Neuronal stem cell (in vitro differentiated cells): ENCODE measurements at regions not wholly inside any gene's neighbourhood (a gene's known extent, or its start where the extent isn't known, plus 50 kb on each side); places are given as distances from the start of the nearest gene placed in this dataset.
A peak's percentile ranks its signal among the peaks of the same experiment; 100 is the strongest.
"Not testable (repeated sequence)": the region's sequence is repeated elsewhere in the genome, so short reads cannot be mapped to it uniquely, and the experiment has no call there.

Source experiments
- DNase-seq: peaks from one replicate; pipeline ENCODE4 v3.0.0-alpha.2; 2013; ENCODE audit warnings: low spot score
- H2AFZ ChIP-seq: one replicate; pipeline ENCODE4 v1.6.1; 2013; ENCODE audit warnings: mild to moderate bottlenecking, low read length, inconsistent platforms
- H2AK5ac ChIP-seq: 2 replicates; pipeline ENCODE4 v1.6.1; 2013; ENCODE audit warnings: low read depth, mild to moderate bottlenecking, inconsistent platforms, low read length, moderate library complexity, mixed read lengths
- H2BK120ac ChIP-seq: 2 replicates; pipeline ENCODE4 v1.6.1; 2013; ENCODE audit warnings: low read depth, mild to moderate bottlenecking, inconsistent platforms, low read length, moderate library complexity, mixed read lengths
- H2BK12ac ChIP-seq: one replicate; pipeline ENCODE4 v1.6.1; 2013; ENCODE audit warnings: low read length, inconsistent platforms
- H2BK15ac ChIP-seq: 2 replicates; pipeline ENCODE4 v1.6.1; 2013; ENCODE audit warnings: mild to moderate bottlenecking, low read length, inconsistent platforms, mixed read lengths
- H2BK5ac ChIP-seq: one replicate; pipeline ENCODE4 v1.6.1; 2013; ENCODE audit warnings: inconsistent platforms, mild to moderate bottlenecking, low read length, moderate library complexity
- H3K14ac ChIP-seq: one replicate; pipeline ENCODE4 v1.6.1; 2013; ENCODE audit warnings: low read length, inconsistent platforms
- H3K18ac ChIP-seq: 2 replicates; pipeline ENCODE4 v1.6.1; 2013; ENCODE audit warnings: low read length, inconsistent platforms
- H3K23ac ChIP-seq: 2 replicates; pipeline ENCODE4 v1.6.1; 2013; ENCODE audit warnings: low read depth, mild to moderate bottlenecking, mixed read lengths, low read length, inconsistent platforms; ENCODE audit not compliant: poor library complexity
- H3K27ac ChIP-seq: replicated peaks from 3 replicates; pipeline ENCODE4 v1.5.1; 2013; ENCODE audit warnings: low read length, inconsistent platforms
- H3K27me3 ChIP-seq, 3 experiments: 2 replicates each; pipeline ENCODE4 v1.6.1; 2013; ENCODE audit warnings: low read length in 3 of 3, mild to moderate bottlenecking in 2 of 3, inconsistent platforms in 1 of 3, low read depth in 1 of 3, mixed read lengths in 1 of 3, moderate library complexity in 1 of 3; ENCODE audit not compliant: control insufficient read depth in 3 of 3, insufficient read depth in 3 of 3
- H3K36me3 ChIP-seq, 2 donors: replicated peaks in 1 of 2; 2 replicates each; pipeline ENCODE4 v1.6.1; 2013; ENCODE audit warnings: low read length in 2 of 2; ENCODE audit not compliant: control insufficient read depth in 2 of 2, insufficient read depth in 2 of 2
- H3K4ac ChIP-seq: 2 replicates; pipeline ENCODE4 v1.6.1; 2013; ENCODE audit warnings: inconsistent platforms, mild to moderate bottlenecking, low read length, moderate library complexity
- H3K4me1 ChIP-seq, 2 donors: 1 replicate in 1 of 2; 2 replicates in 1 of 2; pipeline ENCODE4 v1.6.1; 2013; ENCODE audit warnings: low read length in 2 of 2, low read depth in 1 of 2; ENCODE audit not compliant: control insufficient read depth in 2 of 2, insufficient read depth in 1 of 2
- H3K4me2 ChIP-seq: one replicate; pipeline ENCODE4 v1.6.1; 2013; ENCODE audit warnings: mild to moderate bottlenecking, low read length, inconsistent platforms; ENCODE audit not compliant: insufficient read depth, poor library complexity, severe bottlenecking
- H3K4me3 ChIP-seq, 2 donors: 2 replicates each; pipeline ENCODE4 v1.5.1; 2013; ENCODE audit warnings: low read length in 2 of 2, mild to moderate bottlenecking in 2 of 2, inconsistent platforms in 1 of 2, moderate library complexity in 1 of 2
- H3K79me1 ChIP-seq: one replicate; pipeline ENCODE4 v1.6.1; 2013; ENCODE audit warnings: low read depth, mild to moderate bottlenecking, inconsistent platforms, low read length, moderate library complexity
- H3K9ac ChIP-seq: one replicate; pipeline ENCODE4 v1.6.1; 2013; ENCODE audit warnings: mild to moderate bottlenecking, low read depth, low read length, inconsistent platforms; ENCODE audit not compliant: poor library complexity
- H3K9me3 ChIP-seq, 2 donors: replicated peaks in 1 of 2; 2 replicates each; pipeline versions ENCODE3 to v1.6.1; 2013; ENCODE audit warnings: low read length in 2 of 2, mild to moderate bottlenecking in 2 of 2, inconsistent platforms in 1 of 2, low read depth in 1 of 2, mixed read lengths in 1 of 2, moderate library complexity in 1 of 2; ENCODE audit not compliant: control insufficient read depth in 2 of 2, insufficient read depth in 1 of 2
- H4K8ac ChIP-seq: one replicate; pipeline ENCODE4 v1.6.1; 2013; ENCODE audit warnings: low read depth, mild to moderate bottlenecking, inconsistent platforms, low read length, moderate library complexity
- H4K91ac ChIP-seq: one replicate; pipeline ENCODE4 v1.6.1; 2013; ENCODE audit warnings: low read length, low read depth, mild to moderate bottlenecking, inconsistent platforms; ENCODE audit not compliant: poor library complexity
- WGBS, 2 donors: extraction: QIAGEN DNeasy Blood & Tissue Kit; methylation state at CpG; one replicate each; pipeline ENCODE4 v1.1.7; 2013; ENCODE audit warnings: missing lambda C conversion rate in 2 of 2, mixed read lengths in 1 of 2; ENCODE audit not compliant: insufficient read length in 2 of 2, insufficient replicate concordance in 1 of 2; ENCODE audit errors: extremely low coverage in 2 of 2; 5-methylcytosine and 5-hydroxymethylcytosine counted together

DNA sequence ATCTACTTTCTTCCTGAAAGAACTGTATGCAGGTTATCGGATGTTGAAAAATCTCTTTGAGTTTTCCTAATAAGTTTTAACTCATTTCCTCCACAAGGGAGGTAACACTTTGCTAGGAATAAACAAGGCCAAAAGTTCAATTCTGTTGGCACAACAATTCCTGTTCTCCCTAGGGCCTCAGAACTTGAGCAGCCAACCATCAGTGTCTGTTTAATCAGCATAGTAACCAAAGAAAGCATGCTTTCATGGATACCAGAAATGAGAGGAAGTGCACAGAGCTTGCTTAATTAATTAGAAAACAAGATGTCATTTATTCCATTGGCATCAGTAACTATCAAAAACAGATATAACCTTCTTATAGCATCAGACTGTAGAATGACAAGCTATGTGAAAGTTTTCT is 503.2 kb upstream of the CNTNAP5 start:
- Histone ChIP-seq H3K14ac (no peak overlapping the region), H2BK12ac (no peak overlapping the region)
- WGBS, 2 donors, result no CpG with 5 or more reads among the region's 1 CpG

DNA sequence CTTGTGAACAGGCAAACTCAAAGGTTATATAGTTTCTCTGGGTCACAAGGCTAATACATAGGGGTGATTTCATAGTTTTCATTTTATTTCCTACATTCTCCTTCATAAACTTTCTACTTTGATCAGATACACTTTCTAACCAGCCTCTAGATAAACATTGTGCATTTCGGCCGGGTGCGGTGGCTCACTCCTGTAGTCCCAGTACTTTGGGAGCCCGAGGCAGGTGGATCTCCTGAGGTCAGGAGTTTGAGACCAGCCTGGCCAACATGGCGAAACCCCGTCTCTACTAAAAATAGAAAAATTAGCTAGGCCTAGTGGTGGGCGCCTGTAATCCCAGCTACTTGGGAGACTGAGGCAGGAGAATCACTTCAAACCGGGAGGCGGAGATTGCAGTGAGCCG is 502.6 kb upstream of the CNTNAP5 start:
- not testable (repeated sequence) for H3K9me3 ChIP-seq, H3K36me3 ChIP-seq, H3K14ac ChIP-seq, H3K27ac ChIP-seq, H2AFZ ChIP-seq, H3K18ac ChIP-seq, H3K23ac ChIP-seq, H4K8ac ChIP-seq, H2AK5ac ChIP-seq, H3K4me1 ChIP-seq, H2BK5ac ChIP-seq, H3K27me3 ChIP-seq, DNase-seq, H2BK120ac ChIP-seq, H2BK15ac ChIP-seq, H4K91ac ChIP-seq, H3K4ac ChIP-seq, H3K4me2 ChIP-seq, H3K79me1 ChIP-seq, H3K9ac ChIP-seq, H2BK12ac ChIP-seq, H3K4me3 ChIP-seq
- no CpG with 5 or more reads among the region's 10 CpGs for whole genome bisulfite sequencing, 2 donors

More for the DNA sequence above, 503.2 kb upstream of the CNTNAP5 start:
- Histone ChIP-seq H3K36me3 (no peaks in the 10 kb centered on the region), H4K8ac (no peak overlapping the region), H3K27me3 (no peaks in the 10 kb centered on the region), H3K23ac (no peak overlapping the region), H3K4me1 (peaks cover 0 to 3% of the 10 kb centered on the region in 2 donors), H2BK5ac (no peak overlapping the region), H3K4me2 (no peak overlapping the region), H2AFZ (peak overlapping the region; percentile 47), H2BK120ac (no peak overlapping the region), H3K27ac (no peak overlapping the region), H3K9ac (no peak overlapping the region), H3K79me1 (no peaks in the 10 kb centered on the region), H3K9me3 (peaks cover 0 to 5% of the 10 kb centered on the region in 2 donors), H3K18ac (no peak overlapping the region), H2BK15ac (no peak overlapping the region), H4K91ac (no peak overlapping the region), H2AK5ac (no peak overlapping the region), H3K4ac (no peak overlapping the region), H3K4me3 (no peak overlapping the region)
- DNase-seq, result no peak

DNA sequence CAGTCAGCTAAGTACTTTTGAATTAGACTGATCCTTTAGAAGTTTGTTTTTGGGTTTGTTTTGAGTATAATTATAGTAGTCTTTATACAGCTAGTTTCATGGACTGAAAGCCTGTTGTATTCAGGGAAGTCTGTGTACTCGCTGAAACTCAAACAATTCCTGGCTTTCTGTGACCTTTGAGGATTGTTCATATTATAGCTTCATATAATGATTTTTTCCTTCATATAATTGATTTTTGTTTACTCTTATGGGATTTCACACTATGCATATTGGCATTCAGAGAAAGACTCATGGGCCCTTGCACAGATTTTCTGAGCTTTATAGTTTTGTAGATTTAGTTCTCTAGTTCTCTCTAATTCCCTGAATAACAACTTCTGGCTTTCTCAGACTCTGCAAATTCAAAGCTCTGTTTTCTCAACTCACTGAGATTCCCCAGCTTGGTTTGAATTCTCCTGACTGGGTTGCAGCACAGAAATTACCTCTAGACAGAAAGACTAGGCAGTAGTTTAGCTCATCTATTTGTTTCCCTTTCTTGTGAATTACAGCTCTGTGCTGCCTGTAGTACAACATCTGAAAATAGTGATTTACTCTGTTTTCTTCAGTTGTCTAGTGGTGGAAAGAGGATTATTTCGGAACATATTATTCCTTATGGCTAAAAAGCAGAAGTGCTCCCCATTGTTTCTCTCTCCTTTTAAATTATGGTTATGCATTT is 495.9 kb upstream of the CNTNAP5 start:
- H3K27me3 ChIP-seq, result no peaks in the 10 kb centered on the region
- DNase-seq, result no peak
- H3K23ac ChIP-seq, result no peak overlapping the region
- H3K9me3 ChIP-seq, result peaks cover 0 to 2% of the 10 kb centered on the region in 2 donors
- no peak overlapping the region for H2BK12ac ChIP-seq
- H4K8ac ChIP-seq, result no peak overlapping the region
- no peak overlapping the region for H4K91ac ChIP-seq
- no peak overlapping the region for H3K4me2 ChIP-seq
- H3K79me1 ChIP-seq, result no peaks in the 10 kb centered on the region
- H3K18ac ChIP-seq, result no peak overlapping the region
- no peak overlapping the region for H2BK15ac ChIP-seq
- no peak overlapping the region for H2BK5ac ChIP-seq
- H3K4ac ChIP-seq, result no peak overlapping the region
- H3K9ac ChIP-seq, result no peak overlapping the region
- H3K4me3 ChIP-seq, result no peak overlapping the region
- no peak overlapping the region for H2AK5ac ChIP-seq
- H3K14ac ChIP-seq, result no peak overlapping the region
- no peak overlapping the region for H2BK120ac ChIP-seq
- no peaks in the 10 kb centered on the region for H3K36me3 ChIP-seq
- no peaks in the 10 kb centered on the region for H3K4me1 ChIP-seq
- H2AFZ ChIP-seq, result no peak overlapping the region
- no CpG with 5 or more reads among the region's 2 CpGs for WGBS, 2 donors
- no peak overlapping the region for H3K27ac ChIP-seq

DNA sequence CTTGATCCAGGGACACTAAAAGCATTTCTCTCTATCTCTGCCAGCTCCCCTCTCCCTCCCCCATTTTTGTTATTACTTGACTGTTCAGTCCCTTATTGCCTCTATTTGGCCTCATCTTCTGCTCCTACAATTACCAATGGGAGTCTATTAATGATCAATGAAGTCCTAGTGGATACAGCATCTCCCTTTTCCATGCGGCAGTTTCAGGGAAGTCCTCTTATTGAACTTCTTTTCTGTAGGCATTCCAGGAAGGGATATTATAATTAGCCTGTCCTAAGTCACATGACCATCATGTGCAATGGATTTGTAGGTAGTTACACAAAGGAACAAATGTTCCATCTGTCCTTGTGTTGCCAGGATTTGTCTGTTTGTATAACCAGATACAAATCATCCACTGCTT is 495.1 kb upstream of the CNTNAP5 start:
- H4K91ac ChIP-seq, result no peak overlapping the region
- peaks cover 0 to 2% of the 10 kb centered on the region in 2 donors for H3K9me3 ChIP-seq
- no peak overlapping the region for H2BK15ac ChIP-seq
- H2BK5ac ChIP-seq, result no peak overlapping the region
- no CpG with 5 or more reads among the region's 1 CpG for WGBS, 2 donors
- no peak overlapping the region for H3K23ac ChIP-seq
- no peaks in the 10 kb centered on the region for H3K79me1 ChIP-seq
- no peak overlapping the region for H3K14ac ChIP-seq
- H3K9ac ChIP-seq, result no peak overlapping the region
- H3K27ac ChIP-seq, result no peak overlapping the region
- DNase-seq, result no peak
- no peaks in the 10 kb centered on the region for H3K36me3 ChIP-seq
- no peaks in the 10 kb centered on the region for H3K4me1 ChIP-seq
- H3K4ac ChIP-seq, result no peak overlapping the region
- no peak overlapping the region for H3K18ac ChIP-seq
- no peaks in the 10 kb centered on the region for H3K27me3 ChIP-seq
- no peak overlapping the region for H3K4me2 ChIP-seq
- H2AK5ac ChIP-seq, result no peak overlapping the region
- H4K8ac ChIP-seq, result no peak overlapping the region
- no peak overlapping the region for H2BK120ac ChIP-seq
- H2BK12ac ChIP-seq, result no peak overlapping the region
- no peak overlapping the region for H3K4me3 ChIP-seq
- H2AFZ ChIP-seq, result peak overlapping the region; percentile 20
